HEK293 (cell line): ENCODE measurements at regions not wholly inside any gene's neighbourhood (a gene's known extent, or its start where the extent isn't known, plus 50 kb on each side); places are given as distances from the start of the nearest gene placed in this dataset.

Source experiments
- CTCF ChIA-PET: fragments of 350-600 bp; formaldehyde crosslinking; extraction: SDS; loops from one replicate; lab custom pipeline; 2021; ENCODE audit warnings: antibody characterized with exemption; lab: Yijun Ruan, JAX
- POLR2A ChIA-PET: fragments of 300-600 bp; formaldehyde crosslinking; extraction: SDS; loops from one replicate; lab custom pipeline; 2020; ENCODE audit warnings: antibody characterized with exemption, inconsistent platforms; lab: Yijun Ruan, JAX
- H3K27ac ChIP-seq: fragments of 200-500 bp; sonication (Bioruptor generic); 2 replicates; pipeline ENCODE4 v1.5.1; 2014; ENCODE audit warnings: low read depth, low read length, control low read depth, inconsistent platforms; ENCODE audit errors: extremely low read depth
- H3K36me3 ChIP-seq, 2 experiments: fragments of 200-500 bp in 1 of 2; sonication (Bioruptor generic) in 1 of 2; 1 replicate in 1 of 2; 2 replicates in 1 of 2; pipeline ENCODE4 v1.5.1; 2014 to 2017; ENCODE audit warnings: inconsistent platforms in 2 of 2, low read length in 2 of 2; ENCODE audit not compliant: control insufficient read depth in 2 of 2, insufficient read depth in 1 of 2
- H3K4me1 ChIP-seq: fragments of 200-500 bp; sonication (Bioruptor generic); 2 replicates; pipeline ENCODE4 v1.5.1; 2014; ENCODE audit warnings: mild to moderate bottlenecking, low read length, inconsistent platforms; ENCODE audit not compliant: control insufficient read depth, insufficient read depth
- H3K4me3 ChIP-seq: 2 replicates; pipeline ENCODE4 v1.5.1; 2011; ENCODE audit warnings: low read depth, mild to moderate bottlenecking, control low read depth, low read length, moderate library complexity
- H3K9me3 ChIP-seq: fragments of 200-500 bp; sonication (Bioruptor generic); 2 replicates; pipeline ENCODE4 v1.5.1; 2014; ENCODE audit warnings: low read depth, low read length, inconsistent platforms; ENCODE audit not compliant: control insufficient read depth, insufficient read depth
- HOXA7 ChIP-seq: sonication (generic); formaldehyde crosslinking; IDR thresholded peaks from 2 replicates; pipeline ENCODE4 v1.8.1; 2022; ENCODE audit warnings: missing genetic modification reagents, borderline replicate concordance
- SP2 ChIP-seq: fragments of 450-650 bp; formaldehyde crosslinking; IDR thresholded peaks from 2 replicates; pipeline ENCODE4 v1.5.1; 2016; ENCODE audit warnings: missing biosample characterization, missing genetic modification characterization
- TRIM28 ChIP-seq: IDR thresholded peaks from 2 replicates; pipeline ENCODE4 v1.6.1; 2011; ENCODE audit warnings: low read length, control low read depth, borderline replicate concordance
- ZFP3 ChIP-seq: fragments of 450-650 bp; formaldehyde crosslinking; IDR thresholded peaks from 2 replicates; pipeline ENCODE4 v1.5.1; 2016; ENCODE audit warnings: low read depth, missing biosample characterization, missing genetic modification characterization
- ZNF121 ChIP-seq: fragments of 450-650 bp; formaldehyde crosslinking; IDR thresholded peaks from 2 replicates; pipeline ENCODE4 v1.5.1; 2016; ENCODE audit warnings: missing biosample characterization, missing genetic modification characterization
- ZNF157 ChIP-seq: fragments of 450-650 bp; formaldehyde crosslinking; IDR thresholded peaks from 2 replicates; pipeline ENCODE4 v1.5.1; 2016; ENCODE audit warnings: missing biosample characterization, missing genetic modification characterization
- ZNF184 ChIP-seq: fragments of 450-650 bp; IDR thresholded peaks from 2 replicates; pipeline ENCODE4 v1.5.1; 2018; ENCODE audit warnings: missing biosample characterization, mild to moderate bottlenecking, missing genetic modification characterization
- ZNF214 ChIP-seq: fragments of 450-650 bp; formaldehyde crosslinking; IDR thresholded peaks from 2 replicates; pipeline ENCODE4 v1.5.1; 2017; ENCODE audit warnings: missing biosample characterization, mild to moderate bottlenecking, missing genetic modification characterization, borderline replicate concordance
- ZNF37A ChIP-seq: fragments of 450-650 bp; IDR thresholded peaks from 2 replicates; pipeline ENCODE4 v1.5.1; 2018; ENCODE audit warnings: missing biosample characterization, missing genetic modification characterization
- ZNF426 ChIP-seq: fragments of 450-650 bp; formaldehyde crosslinking; IDR thresholded peaks from 2 replicates; pipeline ENCODE4 v1.5.1; 2017; ENCODE audit warnings: missing biosample characterization, missing genetic modification characterization, mild to moderate bottlenecking, inconsistent platforms, moderate library complexity
- ZNF555 ChIP-seq: fragments of 450-650 bp; formaldehyde crosslinking; conservative IDR thresholded peaks from 2 replicates; pipeline ENCODE4 v1.5.1; 2017; ENCODE audit warnings: missing biosample characterization, mild to moderate bottlenecking, missing genetic modification characterization, inconsistent platforms
- ZNF785 ChIP-seq: fragments of 450-650 bp; formaldehyde crosslinking; IDR thresholded peaks from 2 replicates; pipeline ENCODE4 v1.5.1; 2016; ENCODE audit warnings: missing biosample characterization, missing genetic modification characterization
- TF ChIP-seq, protein P1 (sequence below): fragments of 450-650 bp; formaldehyde crosslinking; IDR thresholded peaks from 2 replicates; pipeline ENCODE4 v1.5.1; 2017; ENCODE audit warnings: missing biosample characterization, missing genetic modification characterization
- TF ChIP-seq, protein P2 (sequence below): fragments of 450-650 bp; formaldehyde crosslinking; IDR thresholded peaks from 2 replicates; pipeline ENCODE4 v1.5.1; 2016; ENCODE audit warnings: missing biosample characterization, missing genetic modification characterization, borderline replicate concordance
- TF ChIP-seq, protein P3 (sequence below): fragments of 450-650 bp; formaldehyde crosslinking; IDR thresholded peaks from 2 replicates; pipeline ENCODE4 v1.5.1; 2016; ENCODE audit warnings: missing biosample characterization, missing genetic modification characterization, low read depth
- TF ChIP-seq, protein P4 (sequence below): fragments of 450-650 bp; formaldehyde crosslinking; IDR thresholded peaks from 2 replicates; pipeline ENCODE4 v1.5.1; 2016; ENCODE audit warnings: missing biosample characterization, missing genetic modification characterization

DNA sequence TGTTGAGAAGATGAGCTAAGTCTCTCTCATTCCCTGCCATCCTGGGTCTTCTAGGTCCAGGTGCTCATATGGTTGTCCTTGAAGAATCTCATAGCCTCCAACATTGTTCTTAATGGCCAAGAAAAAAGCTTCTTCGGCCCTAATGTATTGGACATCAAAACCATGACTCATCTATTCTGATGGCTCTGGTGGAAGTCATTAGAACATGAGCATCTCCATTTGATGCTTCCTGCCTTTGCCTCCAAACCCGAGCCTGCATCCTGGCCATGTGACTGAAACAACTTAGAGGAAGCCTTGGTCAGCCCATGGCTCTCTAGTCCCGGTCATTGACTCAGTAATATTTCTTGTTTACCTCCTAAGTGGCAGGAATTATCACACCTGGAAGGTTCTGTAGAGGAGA, 264.1 kb upstream of the FZD8 start (continued):
- TF ChIP-seq, protein P1, sequence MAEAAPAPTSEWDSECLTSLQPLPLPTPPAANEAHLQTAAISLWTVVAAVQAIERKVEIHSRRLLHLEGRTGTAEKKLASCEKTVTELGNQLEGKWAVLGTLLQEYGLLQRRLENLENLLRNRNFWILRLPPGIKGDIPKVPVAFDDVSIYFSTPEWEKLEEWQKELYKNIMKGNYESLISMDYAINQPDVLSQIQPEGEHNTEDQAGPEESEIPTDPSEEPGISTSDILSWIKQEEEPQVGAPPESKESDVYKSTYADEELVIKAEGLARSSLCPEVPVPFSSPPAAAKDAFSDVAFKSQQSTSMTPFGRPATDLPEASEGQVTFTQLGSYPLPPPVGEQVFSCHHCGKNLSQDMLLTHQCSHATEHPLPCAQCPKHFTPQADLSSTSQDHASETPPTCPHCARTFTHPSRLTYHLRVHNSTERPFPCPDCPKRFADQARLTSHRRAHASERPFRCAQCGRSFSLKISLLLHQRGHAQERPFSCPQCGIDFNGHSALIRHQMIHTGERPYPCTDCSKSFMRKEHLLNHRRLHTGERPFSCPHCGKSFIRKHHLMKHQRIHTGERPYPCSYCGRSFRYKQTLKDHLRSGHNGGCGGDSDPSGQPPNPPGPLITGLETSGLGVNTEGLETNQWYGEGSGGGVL (tag by site-specific recombination) = no peak
- TF ChIP-seq TRIM28 (no peak), ZNF426 (no peak), ZNF121 (tag by site-specific recombination) (no peak), ZNF214 (tag by site-specific recombination) (no peak), ZNF37A (no peak), ZNF555 (tag by site-specific recombination) (no peak)
- TF ChIP-seq, protein P2, sequence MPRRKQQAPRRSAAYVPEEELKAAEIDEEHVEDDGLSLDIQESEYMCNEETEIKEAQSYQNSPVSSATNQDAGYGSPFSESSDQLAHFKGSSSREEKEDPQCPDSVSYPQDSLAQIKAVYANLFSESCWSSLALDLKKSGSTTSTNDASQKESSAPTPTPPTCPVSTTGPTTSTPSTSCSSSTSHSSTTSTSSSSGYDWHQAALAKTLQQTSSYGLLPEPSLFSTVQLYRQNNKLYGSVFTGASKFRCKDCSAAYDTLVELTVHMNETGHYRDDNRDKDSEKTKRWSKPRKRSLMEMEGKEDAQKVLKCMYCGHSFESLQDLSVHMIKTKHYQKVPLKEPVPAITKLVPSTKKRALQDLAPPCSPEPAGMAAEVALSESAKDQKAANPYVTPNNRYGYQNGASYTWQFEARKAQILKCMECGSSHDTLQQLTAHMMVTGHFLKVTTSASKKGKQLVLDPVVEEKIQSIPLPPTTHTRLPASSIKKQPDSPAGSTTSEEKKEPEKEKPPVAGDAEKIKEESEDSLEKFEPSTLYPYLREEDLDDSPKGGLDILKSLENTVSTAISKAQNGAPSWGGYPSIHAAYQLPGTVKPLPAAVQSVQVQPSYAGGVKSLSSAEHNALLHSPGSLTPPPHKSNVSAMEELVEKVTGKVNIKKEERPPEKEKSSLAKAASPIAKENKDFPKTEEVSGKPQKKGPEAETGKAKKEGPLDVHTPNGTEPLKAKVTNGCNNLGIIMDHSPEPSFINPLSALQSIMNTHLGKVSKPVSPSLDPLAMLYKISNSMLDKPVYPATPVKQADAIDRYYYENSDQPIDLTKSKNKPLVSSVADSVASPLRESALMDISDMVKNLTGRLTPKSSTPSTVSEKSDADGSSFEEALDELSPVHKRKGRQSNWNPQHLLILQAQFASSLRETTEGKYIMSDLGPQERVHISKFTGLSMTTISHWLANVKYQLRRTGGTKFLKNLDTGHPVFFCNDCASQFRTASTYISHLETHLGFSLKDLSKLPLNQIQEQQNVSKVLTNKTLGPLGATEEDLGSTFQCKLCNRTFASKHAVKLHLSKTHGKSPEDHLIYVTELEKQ = no peak
- TF ChIP-seq, protein P3, sequence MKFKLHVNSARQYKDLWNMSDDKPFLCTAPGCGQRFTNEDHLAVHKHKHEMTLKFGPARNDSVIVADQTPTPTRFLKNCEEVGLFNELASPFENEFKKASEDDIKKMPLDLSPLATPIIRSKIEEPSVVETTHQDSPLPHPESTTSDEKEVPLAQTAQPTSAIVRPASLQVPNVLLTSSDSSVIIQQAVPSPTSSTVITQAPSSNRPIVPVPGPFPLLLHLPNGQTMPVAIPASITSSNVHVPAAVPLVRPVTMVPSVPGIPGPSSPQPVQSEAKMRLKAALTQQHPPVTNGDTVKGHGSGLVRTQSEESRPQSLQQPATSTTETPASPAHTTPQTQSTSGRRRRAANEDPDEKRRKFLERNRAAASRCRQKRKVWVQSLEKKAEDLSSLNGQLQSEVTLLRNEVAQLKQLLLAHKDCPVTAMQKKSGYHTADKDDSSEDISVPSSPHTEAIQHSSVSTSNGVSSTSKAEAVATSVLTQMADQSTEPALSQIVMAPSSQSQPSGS (tag by site-specific recombination) = no peak

DNA sequence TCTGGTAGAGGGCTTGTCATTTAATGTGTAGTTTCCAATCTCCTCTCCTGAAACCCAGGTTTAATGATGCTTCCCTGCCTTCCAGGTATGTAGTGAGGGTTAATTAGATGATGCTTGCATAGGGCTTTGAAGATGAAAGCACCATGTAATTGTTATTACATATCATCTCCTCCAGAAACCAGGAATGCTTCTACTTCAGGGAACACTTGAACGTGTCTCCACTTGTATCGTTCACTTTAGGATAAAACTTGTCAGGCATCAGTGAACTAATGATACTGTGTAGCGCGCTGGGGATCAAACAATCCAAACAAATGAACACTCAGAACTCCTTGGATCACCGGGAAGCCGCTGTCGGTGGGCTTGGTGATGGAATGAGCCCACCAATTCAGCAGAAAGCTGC, 260.9 kb upstream of the FZD8 start:
- Histone ChIP-seq H3K4me3 (no peak overlapping the region), H3K4me1 (no peaks in the 10 kb centered on the region), H3K27ac (no peak overlapping the region), H3K9me3 (no peaks in the 10 kb centered on the region), H3K36me3 (no peaks in the 10 kb centered on the region)
- CTCF ChIA-PET = no interaction called here
- POLR2A ChIA-PET = no interaction called here
- no peak for TF ChIP-seq ZNF184 (tag by site-specific recombination)
- no peak for TF ChIP-seq ZFP3 (tag by site-specific recombination)
- TF ChIP-seq, protein P4, sequence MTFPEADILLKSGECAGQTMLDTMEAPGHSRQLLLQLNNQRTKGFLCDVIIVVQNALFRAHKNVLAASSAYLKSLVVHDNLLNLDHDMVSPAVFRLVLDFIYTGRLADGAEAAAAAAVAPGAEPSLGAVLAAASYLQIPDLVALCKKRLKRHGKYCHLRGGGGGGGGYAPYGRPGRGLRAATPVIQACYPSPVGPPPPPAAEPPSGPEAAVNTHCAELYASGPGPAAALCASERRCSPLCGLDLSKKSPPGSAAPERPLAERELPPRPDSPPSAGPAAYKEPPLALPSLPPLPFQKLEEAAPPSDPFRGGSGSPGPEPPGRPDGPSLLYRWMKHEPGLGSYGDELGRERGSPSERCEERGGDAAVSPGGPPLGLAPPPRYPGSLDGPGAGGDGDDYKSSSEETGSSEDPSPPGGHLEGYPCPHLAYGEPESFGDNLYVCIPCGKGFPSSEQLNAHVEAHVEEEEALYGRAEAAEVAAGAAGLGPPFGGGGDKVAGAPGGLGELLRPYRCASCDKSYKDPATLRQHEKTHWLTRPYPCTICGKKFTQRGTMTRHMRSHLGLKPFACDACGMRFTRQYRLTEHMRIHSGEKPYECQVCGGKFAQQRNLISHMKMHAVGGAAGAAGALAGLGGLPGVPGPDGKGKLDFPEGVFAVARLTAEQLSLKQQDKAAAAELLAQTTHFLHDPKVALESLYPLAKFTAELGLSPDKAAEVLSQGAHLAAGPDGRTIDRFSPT (tag by site-specific recombination) = no peak
- TF ChIP-seq HOXA7 (CRISPR knock-in tag) = no peak
- no peak for TF ChIP-seq SP2 (tag by site-specific recombination)
- TF ChIP-seq ZNF785 = no peak
- no peak for TF ChIP-seq ZNF157 (tag by site-specific recombination)
